Limb (tissue), 2 donors: ENCODE measurements at regions not wholly inside any gene's neighbourhood (a gene's known extent, or its start where the extent isn't known, plus 50 kb on each side); places are given as distances from the start of the nearest gene placed in this dataset.

ENCODE experiments used
- DNase-seq, 2 donors: peaks; one replicate each; pipeline ENCODE4 v3.0.0-alpha.2; 2016; ENCODE audit errors: extremely low spot score in 2 of 2

DNA sequence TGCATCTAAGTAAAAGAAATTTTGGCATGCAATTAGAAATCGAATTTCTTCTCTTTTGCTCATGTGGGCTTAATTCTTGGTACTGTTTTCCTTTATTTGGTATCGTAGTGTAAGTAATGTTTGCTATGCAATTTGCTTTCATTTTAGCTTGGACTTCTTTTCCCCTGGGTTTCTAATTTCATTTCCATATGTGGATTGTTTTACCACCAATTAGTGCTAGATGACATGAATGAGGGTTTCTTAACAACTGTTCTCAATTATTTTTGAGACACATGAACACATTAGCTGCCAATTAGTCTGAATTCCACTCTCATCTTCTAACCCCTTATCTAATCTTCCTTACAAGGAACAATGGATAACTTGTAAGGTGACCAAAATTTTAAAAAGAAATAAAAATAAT is 1047.2 kb upstream of the PIK3C3 start:
- DNase-seq = no peak

DNA sequence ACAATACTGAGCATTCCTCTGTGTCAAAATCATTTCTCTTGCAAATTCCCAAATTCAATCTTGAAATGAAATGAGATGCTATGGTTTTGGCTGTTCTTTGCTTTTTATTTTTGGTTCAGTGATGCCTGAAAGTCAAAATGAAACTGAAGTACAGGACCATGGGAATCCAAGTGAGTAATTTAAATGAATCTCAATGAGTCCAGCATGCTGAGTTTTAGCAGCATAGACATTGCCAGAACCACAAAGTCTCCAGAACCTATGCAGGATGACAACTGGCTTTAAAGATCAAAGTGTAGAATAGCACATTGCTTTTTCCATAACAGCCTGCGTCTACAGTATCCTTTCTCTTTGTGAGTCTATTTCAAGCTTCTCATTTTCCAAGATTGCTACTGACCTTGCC is 1050.7 kb upstream of the PIK3C3 start:
- peak in 1 of 2 donors; percentile 9 for DNase-seq

DNA sequence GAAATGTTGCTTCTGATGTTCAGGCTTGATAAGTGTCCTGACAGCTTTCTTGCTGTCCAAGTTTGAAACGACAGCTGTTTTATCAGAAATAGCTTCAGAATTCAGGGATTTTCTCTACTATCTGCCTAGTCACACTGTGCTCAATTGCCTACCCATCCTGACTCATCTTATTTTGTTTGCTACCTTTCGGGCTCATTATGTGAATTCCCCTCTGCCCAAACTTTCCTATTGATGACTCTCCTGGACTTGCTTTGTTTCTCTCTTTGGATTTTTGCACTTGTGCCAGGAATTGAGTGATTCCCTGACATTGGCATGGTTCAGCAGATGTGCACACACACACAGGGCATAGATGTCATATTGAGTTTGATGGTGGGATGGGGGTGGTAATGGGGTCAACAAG is 1052.6 kb upstream of the PIK3C3 start:
- no peak for DNase-seq

DNA sequence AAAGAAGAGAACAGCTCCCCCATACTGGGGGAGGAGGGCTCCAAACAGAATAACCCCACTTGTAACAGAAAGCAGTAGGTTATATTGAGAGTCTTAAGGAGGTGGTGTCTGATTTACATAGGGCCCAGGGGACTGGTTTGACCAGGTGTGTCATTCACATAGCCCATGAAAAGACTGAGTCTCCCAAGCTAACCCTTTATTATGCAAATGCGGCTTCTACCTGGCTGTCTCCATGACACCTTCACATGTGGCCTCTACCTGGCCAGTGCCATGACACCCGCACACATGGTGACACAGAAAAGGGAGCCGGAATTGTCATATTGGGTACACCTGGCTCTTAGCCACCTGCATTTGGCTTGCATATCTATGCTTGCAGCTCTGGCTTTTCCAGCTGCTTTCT is 1057.2 kb upstream of the PIK3C3 start:
- no peak for DNase-seq

DNA sequence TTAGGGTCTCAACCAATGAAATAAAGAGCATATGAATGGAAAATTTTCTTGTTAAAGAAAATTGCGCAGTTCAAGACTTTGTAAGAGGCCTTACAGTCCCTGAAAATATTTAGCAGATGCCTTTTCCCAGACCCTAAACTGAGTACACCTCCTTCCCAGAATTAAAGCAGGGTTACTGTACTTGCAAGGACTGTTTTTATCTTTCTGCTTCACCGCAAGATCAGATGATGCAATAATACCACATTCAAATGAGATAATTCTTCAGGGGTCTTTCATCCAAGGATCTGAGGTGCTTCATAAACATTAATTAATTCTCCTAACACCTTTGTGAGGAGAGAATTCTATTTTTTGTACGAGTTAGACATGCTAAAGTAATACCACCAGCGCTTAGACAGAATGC is 1071.8 kb upstream of the PIK3C3 start:
- DNase-seq = no peak

DNA sequence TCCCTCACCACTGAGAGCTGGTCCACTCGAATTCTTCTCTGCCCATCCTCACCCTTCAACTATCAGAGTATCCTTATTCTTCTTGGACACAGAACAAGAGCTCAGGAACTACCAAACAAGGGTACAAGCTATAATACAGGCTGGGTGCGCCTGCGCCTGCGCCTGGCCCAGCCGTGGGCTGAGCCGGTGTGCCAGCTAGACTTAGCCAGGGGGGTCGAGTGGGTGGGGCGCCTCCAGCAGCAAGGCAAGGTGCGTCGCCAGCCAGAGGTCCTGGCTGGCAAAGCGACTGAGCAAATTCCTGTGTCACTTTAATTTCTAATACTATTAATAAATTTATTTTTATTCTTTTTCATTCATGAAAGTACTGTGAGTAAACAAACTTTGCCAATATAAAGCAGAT is 1072.6 kb upstream of the PIK3C3 start:
- DNase-seq = no peak

DNA sequence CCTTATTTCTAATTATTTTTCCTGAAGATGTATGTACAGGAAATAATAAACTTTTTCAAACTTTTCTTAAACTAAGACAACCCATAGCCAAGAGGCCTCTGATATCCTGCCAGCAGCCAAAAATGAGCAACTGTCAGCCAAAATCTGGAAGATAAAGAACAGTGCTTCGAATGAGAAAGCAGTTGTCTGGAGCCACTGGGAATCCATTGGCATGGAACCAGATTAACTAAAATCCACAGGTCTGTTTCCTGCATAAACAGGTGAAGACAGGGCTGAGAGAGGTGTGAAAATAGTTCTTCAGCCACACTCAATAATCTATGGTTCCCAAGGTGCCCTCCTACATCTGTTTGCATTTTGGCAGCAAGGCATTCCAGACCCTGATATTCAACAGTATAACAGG is 1076.7 kb upstream of the PIK3C3 start:
- no peak for DNase-seq

DNA sequence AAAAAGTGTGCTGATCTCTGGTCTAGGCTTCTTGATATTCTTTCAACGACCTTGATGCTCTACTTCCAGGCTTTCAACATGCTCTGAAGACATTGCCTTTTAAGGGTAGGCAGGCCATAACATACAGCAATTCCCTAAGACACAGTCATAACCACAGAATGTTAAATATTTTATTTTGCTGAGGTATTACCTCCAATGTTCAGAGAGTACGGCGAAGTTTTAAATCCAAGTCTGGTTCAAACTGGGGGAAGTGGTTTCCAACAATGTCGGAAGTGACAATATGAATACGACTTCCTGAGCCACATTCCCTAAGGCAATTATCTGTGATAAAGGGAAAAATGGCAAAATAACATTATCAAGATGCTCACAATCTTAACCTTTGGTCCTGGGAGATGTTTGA is 1077.9 kb upstream of the PIK3C3 start:
- DNase-seq = no peak

DNA sequence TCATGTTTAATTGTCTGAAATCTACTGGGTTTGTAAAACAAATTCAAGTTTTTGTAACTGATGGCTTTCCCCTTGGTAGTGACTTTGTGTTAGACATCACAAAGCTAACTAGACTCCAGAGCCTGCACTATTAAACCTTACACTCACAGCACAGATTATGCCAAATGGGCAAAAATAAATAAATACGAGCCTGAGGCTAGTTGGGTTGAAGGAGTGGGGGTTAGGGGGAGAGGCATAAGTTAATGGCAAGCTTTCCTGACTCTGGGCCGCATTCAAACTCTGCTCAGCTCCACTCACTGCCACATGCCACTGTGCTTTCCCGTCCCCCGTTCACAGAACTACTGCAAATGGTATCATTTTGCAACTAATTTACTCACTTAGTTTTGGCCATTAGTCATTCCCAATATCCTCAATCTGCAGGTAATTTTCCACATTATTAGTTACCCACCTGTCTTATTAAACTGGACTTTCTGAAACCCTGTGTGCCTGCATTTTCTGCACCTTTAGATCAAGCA is 1079.9 kb upstream of the PIK3C3 start:
- DNase-seq = no peak

DNA sequence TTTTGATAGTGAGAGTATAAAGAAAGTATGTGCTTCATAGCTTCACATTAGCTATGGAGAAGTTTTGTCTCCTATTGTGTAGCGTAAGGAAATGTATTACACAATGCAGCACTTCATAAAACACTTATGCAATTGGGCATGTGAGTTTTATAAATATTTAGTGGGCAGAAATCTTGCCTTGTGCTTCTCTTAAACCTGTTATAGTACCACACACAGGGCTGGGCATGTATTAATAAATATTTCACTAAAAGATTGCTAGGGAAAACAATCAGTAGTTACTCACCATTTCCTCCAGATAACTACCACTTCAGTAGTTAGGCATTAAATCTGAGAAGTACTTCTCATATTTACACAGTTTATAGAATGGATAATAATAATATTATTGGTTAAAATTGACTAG is 1080.8 kb upstream of the PIK3C3 start:
- DNase-seq = no peak

DNA sequence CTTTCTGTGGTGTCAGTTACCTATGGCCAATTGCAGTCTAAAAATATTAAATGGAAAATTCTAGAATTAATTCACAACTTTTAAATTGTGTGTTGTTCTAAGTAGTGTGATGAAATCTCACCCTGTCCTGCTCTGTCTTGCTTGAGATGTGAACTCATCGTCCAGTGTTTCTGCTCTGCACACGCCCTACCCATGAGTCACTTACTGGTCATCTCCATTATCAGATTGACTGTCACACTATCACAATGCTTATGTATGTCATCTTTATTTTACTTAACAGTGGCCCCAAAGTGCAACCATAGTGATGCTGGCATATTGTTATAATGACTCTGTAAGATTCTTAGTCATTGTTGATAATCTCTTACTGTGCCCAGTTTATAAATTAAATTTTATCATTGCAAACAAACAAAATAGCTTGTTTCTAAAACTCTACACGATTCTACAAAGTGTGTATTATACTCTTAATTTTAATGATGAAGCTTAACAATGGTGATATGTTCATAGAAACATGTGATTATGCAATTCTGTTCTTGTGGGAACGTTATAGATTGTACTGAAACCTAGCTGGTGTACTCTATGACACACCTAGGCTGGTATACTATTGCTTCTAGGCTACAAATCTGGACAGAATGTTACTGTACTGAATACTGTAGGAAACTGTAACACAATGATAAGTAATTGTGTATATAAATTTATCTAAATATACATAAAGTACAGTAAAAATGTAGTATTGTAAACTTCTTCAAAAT is 1086.8 kb upstream of the PIK3C3 start:
- no peak for DNase-seq

DNA sequence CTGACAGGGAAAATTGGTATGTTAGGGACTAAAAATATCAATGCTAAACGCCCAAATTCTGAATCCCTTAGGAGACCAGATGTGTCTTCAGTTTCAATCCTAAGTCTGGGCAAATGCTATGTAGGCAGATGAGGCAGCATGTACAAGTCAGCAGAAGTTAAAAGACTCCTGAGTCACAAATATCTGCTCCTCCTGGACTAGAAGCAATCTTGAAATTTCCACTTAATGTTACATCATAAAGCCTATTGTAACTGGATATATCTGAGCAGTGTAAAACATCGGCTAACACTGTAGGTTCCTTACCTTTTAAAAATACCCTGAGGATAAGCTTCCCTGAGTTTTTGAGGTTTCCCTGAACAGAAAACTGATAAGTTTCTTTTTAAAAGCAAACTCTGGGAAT is 1087.6 kb upstream of the PIK3C3 start:
- DNase-seq = no peak

DNA sequence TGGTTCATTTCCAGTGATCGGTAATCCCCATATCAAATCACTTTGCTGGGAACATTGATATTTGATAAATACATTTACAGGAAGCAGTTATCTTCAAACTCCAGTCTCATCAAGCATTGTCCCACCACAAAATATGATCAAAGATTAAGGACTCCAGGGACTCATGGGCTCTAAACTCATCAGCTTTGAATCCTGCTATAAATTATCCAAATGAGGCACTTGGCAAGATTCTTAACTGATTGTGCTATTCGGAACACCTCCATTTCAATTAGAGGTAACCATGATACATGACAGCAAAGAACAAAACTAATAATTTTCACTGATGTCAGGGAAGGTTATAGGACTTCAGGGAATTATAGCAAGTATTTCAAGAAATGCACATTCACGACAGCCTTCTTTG is 1088.1 kb upstream of the PIK3C3 start:
- DNase-seq = no peak

DNA sequence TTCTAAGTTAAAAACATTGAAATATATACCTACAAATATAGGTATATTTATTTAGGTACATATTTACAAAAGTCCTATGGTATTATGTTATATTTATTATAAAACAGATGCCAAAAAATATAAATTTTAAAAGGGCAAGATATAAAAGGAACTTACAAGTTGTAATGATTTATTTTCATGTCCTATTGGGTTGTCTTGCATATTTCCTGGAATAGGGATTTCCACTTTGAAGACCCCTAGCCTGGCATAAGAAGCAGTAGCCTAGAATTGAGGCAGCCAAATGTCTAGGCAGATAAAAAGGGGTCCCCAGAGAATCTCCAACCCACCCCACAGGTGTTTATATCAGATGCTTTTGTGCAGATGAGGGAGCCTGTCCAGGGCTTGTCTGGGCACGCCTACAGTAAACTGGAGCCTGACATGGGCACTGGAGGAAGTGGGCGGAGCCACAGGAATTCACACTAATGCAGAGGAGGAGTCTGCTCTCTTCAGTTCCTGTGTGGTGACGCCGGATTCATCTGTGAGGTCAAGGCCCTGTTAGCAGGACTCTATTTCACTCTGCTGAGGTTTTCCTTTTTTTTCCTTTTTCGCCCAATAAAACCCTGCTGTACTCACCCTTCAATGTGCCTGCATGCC is 1088.9 kb upstream of the PIK3C3 start:
- no peak for DNase-seq

DNA sequence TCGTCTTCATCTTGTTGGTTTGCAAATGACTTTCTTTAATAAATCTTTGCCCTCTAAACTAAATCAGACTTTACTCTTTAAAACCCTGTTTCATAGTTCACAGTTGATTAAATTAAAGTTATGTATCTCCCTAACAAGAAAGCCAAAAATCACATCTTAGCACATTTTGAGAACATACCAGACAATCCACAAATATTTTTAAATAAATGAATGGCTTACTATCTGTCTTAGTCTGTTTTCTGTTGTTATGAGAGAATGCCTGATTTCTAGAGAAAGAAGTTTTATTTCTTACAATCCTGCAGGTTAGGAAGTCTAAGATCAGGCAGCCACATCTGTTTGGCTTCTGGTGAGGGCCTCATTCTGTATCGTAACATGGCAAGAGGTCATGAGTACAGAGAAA is 1090.2 kb upstream of the PIK3C3 start:
- DNase-seq = no peak

DNA sequence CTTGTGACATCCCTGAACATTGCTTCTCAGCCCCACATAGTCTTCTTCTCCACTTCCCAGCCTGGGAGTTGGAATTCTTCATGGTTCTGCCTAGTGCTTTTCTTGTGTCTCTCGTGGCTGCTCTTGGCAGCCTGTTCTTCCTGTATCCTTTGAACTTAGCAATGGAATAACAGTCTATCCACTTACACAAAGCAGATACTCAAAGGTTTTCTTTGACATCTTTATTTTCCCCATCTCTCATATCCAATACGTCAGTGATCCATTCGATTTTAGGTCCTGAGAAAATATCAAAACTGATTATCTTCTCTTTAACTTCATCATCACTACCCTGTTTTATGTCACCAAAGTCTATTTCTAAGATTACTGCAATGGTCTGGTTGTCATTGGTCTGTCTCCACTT is 1091.2 kb upstream of the PIK3C3 start:
- no peak for DNase-seq

DNA sequence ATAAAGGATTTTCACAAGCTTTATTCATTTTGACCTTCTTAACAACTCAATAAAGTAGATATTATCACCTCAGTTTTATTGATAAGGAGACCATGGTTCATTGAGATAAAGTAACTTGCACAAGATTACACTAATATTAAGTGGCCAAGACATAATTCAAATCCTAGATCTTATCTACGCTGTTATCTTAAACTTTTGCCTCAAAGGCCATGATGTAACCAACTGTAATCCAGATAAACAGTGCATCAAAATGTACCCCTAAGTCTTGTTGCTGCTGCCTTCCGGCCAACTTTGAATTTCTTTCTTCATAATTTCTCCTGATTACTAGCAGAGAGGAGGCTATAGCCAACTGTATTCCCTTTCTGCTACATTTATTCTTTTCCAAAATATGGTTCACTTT is 1094.8 kb upstream of the PIK3C3 start:
- no peak for DNase-seq

DNA sequence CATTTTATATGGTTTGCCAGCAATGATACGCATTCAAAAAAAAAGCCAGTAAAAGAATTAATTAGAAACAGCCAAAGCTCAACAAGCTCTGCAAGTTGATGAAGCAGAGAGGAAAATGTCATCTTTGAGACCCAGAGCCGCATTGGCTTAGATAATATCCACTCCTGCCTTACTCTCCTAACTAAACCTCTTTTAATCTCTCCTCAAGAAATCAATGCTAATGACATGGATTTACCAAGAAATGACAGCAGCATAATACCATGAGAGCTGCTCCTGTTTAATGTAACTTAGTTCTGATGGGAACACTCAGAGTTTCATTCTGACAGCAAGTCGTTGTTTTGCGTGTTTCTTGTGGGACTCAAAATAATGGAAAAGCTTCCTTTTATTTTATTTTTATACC is 1099.4 kb upstream of the PIK3C3 start:
- DNase-seq = no peak

DNA sequence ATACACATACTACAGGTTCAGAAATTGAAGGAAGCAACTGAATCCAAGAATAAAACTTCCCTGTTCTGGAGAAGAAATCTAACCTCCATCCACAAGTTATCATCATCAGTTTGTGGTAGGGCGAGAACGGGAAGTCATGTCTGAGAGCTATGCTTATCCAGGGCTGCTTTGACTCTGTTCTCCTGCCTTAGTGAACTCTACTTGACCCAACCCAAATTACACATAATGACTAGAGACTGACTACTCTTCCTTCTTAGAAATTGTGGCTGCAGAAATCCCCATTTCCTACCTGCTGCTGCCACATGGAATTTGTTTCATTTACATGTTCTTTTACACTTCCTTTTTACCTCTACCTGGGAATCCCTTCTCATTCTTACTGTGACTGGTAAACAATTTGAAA is 1102.6 kb upstream of the PIK3C3 start:
- no peak for DNase-seq

DNA sequence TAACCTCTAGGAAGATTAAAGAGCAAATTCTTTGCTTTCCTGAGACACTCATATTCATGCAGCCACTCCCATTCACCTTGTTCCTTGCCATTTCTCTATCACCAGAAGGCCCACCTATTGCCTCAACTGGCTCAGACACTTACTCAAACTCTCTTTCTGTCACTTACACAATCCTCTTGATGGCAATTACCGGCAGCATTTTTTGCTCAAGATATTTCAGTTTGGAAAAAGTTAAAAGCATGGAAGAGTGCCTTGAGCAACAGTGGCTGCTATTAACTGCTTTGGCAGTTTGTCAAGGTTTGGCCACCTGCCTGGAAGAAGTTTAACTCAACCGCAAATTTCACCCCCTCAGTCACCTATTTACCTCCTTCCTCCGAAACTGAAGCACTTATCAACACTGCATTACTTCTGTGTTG is 1104.0 kb upstream of the PIK3C3 start:
- DNase-seq = peak in 1 of 2 donors; percentile 31

DNA sequence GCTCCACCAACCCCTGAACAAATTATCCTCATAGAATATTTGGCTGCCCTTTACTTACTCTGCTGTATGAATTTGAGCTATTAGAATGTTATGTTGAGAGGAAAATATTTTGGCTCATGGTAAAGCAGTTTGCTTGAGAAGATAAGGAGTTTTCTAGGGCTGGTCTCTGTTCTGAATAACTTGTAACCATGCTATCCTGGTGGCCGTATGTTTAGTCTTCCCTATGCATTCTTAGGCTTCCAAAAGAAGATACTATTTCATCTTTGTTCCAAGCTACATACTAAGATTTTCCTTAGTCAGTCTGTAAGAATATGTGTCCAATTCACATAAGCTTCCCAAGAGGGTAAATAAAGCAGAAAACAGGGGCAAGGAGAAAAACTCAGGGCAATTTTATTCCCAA is 1105.1 kb upstream of the PIK3C3 start:
- no peak for DNase-seq

DNA sequence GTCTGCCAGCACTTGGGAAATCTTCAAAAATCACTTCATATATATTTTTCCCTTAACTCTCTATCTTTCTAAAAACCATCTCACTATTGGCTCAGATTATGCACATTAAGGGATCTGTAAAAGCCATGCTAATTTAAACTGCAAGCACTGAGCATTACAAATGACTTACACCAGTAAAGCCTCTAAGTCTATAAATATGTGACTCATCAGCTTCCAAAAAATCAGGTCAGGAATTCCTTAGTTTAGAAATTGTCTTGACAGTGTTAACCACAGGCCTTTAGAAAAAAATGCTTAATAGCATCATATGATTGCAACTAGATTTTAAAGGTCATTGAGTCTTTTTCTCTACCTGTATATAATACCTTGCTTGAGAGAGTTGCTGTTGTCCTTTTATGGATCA is 1113.6 kb upstream of the PIK3C3 start:
- no peak for DNase-seq

DNA sequence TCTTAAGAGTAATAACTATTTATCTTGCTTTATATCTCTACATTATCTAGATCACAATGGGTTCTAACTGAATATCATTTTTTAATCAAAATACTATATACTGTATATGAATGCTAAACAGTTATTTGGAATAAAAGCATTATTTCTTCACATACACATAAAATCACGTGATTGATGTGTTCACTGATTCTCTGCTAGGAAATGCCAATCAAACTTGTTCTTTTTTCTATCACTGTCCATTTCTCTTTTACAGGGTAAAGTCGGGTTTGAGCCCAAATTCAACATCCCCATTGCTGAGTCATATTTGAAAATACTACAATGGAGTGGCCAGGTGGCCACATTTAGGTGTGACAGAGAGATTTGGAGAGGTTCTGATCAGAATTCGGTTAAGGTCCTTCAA is 1114.0 kb upstream of the PIK3C3 start:
- DNase-seq = no peak
